Suprapubic skin (tissue), 4 donors: ENCODE measurements at regions not wholly inside any gene's neighbourhood (a gene's known extent, or its start where the extent isn't known, plus 50 kb on each side); places are given as distances from the start of the nearest gene placed in this dataset.
"Not testable (repeated sequence)": the region's sequence is repeated elsewhere in the genome, so short reads cannot be mapped to it uniquely, and the experiment has no call there.

Source experiments
- DNase-seq, 2 donors: peaks; one replicate each; pipeline ENCODE4 v3.0.0-alpha.2; 2019; ENCODE audit warnings: low spot score in 2 of 2
- H3K27ac ChIP-seq: fragments of 200-600 bp; sonication (generic); one replicate; pipeline ENCODE4 v1.5.1; 2019
- H3K27me3 ChIP-seq: fragments of 200-600 bp; sonication (generic); one replicate; pipeline ENCODE4 v1.5.1; 2019
- H3K36me3 ChIP-seq: fragments of 200-600 bp; sonication (generic); one replicate; pipeline ENCODE4 v1.5.1; 2019
- H3K4me1 ChIP-seq: fragments of 200-600 bp; sonication (generic); one replicate; pipeline ENCODE4 v1.5.1; 2019
- H3K4me3 ChIP-seq: fragments of 200-600 bp; sonication (generic); one replicate; pipeline ENCODE4 v1.5.1; 2019; ENCODE audit warnings: mild to moderate bottlenecking
- H3K9me3 ChIP-seq: fragments of 200-600 bp; sonication (generic); one replicate; pipeline ENCODE4 v1.5.1; 2019
- EP300 ChIP-seq: sonication (generic); formaldehyde crosslinking; IDR thresholded peaks from one replicate; pipeline ENCODE4 v1.6.1; 2017; ENCODE audit warnings: antibody characterized with exemption
- POLR2A ChIP-seq, 2 donors: fragments of 450-650 bp; IDR thresholded peaks; one replicate each; pipeline ENCODE4 v1.6.1; 2017; ENCODE audit warnings: antibody characterized with exemption in 2 of 2, mild to moderate bottlenecking in 2 of 2, moderate library complexity in 2 of 2
- POLR2AphosphoS5 ChIP-seq, 3 donors: sonication (generic); formaldehyde crosslinking; IDR thresholded peaks; one replicate each; pipeline ENCODE4 v1.6.1; 2017; ENCODE audit warnings: antibody characterized with exemption in 3 of 3
- WGBS: methylation state at CpG from one replicate; pipeline ENCODE4 v1.1.5; 2018; 5-methylcytosine and 5-hydroxymethylcytosine counted together
- TF ChIP-seq, protein P1 (sequence below), 2 donors: fragments of 200-600 bp in 1 of 2; fragments of 450-650 bp in 1 of 2; sonication (generic) in 1 of 2; IDR thresholded peaks; one replicate each; pipeline ENCODE4 v1.5.1; 2016 to 2019; ENCODE audit warnings: antibody characterized with exemption in 2 of 2, mild to moderate bottlenecking in 1 of 2, moderate library complexity in 1 of 2

- Histone ChIP-seq H3K9me3 (no peaks in the 10 kb centered on the region), H3K4me3 (no peak overlapping the region), H3K27ac (no peak overlapping the region), H3K27me3 (no peaks in the 10 kb centered on the region), H3K4me1 (peaks cover 11% of the 10 kb centered on the region), H3K36me3 (no peaks in the 10 kb centered on the region)
- TF ChIP-seq POLR2AphosphoS5 (IDR thresholded peaks at IDR 0.05) = no peak
- TF ChIP-seq, protein P1, sequence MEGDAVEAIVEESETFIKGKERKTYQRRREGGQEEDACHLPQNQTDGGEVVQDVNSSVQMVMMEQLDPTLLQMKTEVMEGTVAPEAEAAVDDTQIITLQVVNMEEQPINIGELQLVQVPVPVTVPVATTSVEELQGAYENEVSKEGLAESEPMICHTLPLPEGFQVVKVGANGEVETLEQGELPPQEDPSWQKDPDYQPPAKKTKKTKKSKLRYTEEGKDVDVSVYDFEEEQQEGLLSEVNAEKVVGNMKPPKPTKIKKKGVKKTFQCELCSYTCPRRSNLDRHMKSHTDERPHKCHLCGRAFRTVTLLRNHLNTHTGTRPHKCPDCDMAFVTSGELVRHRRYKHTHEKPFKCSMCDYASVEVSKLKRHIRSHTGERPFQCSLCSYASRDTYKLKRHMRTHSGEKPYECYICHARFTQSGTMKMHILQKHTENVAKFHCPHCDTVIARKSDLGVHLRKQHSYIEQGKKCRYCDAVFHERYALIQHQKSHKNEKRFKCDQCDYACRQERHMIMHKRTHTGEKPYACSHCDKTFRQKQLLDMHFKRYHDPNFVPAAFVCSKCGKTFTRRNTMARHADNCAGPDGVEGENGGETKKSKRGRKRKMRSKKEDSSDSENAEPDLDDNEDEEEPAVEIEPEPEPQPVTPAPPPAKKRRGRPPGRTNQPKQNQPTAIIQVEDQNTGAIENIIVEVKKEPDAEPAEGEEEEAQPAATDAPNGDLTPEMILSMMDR (IDR thresholded peaks at IDR 0.05) = no peak
- no peak for DNase-seq
These were observed 218.8 kb downstream of the KITLG start for GRCh38 chr12:88361493-88361892.

GRCh38 chr12:88362439-88362838 is 217.8 kb downstream of the KITLG start:
- TF ChIP-seq, protein P1 (IDR thresholded peaks at IDR 0.05) = no peak
- TF ChIP-seq POLR2AphosphoS5 (IDR thresholded peaks at IDR 0.05) (no peak), POLR2A (IDR thresholded peaks at IDR 0.05) (no peak), EP300 (no peak)
- no peaks in the 10 kb centered on the region for H3K27me3 ChIP-seq
- no peak overlapping the region for H3K4me3 ChIP-seq
- no peak overlapping the region for H3K27ac ChIP-seq
- H3K36me3 ChIP-seq = no peaks in the 10 kb centered on the region
- peaks cover 11% of the 10 kb centered on the region for H3K4me1 ChIP-seq
- H3K9me3 ChIP-seq = no peaks in the 10 kb centered on the region
- DNase-seq = no peak
- 31% methylated on average over 2 of the region's 2 CpGs for WGBS

DNA sequence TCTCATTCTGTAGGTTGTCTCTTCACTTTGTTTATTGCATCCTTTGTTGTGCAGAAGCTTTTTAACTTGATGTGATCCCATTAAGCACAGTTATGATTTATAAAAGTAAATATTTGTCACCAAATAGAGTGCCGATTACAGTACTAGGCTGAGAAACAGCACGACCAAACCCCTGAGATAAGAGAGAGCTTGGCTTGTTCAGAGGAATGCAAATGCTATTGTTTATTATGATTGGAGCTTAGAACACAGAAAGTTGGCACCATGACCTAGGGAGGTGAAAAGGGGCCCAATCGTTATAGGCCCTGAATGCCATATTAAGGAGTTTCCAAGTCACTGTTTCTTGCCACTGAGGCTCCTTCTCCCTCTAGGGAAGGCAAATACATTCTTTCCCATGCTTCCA is 214.9 kb downstream of the KITLG start:
- no peaks in the 10 kb centered on the region for H3K9me3 ChIP-seq

DNA sequence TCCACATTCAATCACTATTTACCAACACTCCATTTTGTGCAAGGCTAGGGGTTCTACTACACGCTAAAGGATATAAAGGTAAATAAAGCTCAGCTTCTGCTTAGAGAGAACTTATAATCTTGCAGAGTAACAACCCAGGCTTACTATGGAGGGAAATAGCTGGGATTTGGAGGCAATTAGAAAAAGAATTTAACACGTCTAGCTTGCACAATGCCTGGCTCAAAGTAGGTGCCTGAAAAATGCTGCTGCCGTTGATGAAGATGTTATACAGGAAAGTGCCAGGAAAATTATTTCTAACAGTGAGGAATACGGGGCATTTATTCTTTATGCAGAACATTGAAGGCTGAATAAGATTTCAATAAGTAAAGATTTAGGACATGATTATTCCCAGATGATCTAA is 214.2 kb downstream of the KITLG start:
- TF ChIP-seq POLR2AphosphoS5 (IDR thresholded peaks at IDR 0.05) (no peak), POLR2A (IDR thresholded peaks at IDR 0.05) (no peak), EP300 (no peak)
- TF ChIP-seq, protein P1 (IDR thresholded peaks at IDR 0.05) = no peak
- 68% methylated on average over 4 of the region's 4 CpGs for WGBS
- no peaks in the 10 kb centered on the region for H3K9me3 ChIP-seq
- H3K27me3 ChIP-seq = no peaks in the 10 kb centered on the region
- no peak overlapping the region for H3K4me3 ChIP-seq
- H3K36me3 ChIP-seq = no peaks in the 10 kb centered on the region
- H3K4me1 ChIP-seq = peaks cover 11% of the 10 kb centered on the region
- DNase-seq = no peak
- H3K27ac ChIP-seq = no peak overlapping the region

More for the DNA sequence above, 214.9 kb downstream of the KITLG start:
- H3K4me1 ChIP-seq = peaks cover 11% of the 10 kb centered on the region
- no peaks in the 10 kb centered on the region for H3K27me3 ChIP-seq
- no peak for DNase-seq
- no peak overlapping the region for H3K27ac ChIP-seq
- H3K4me3 ChIP-seq = no peak overlapping the region
- no peaks in the 10 kb centered on the region for H3K36me3 ChIP-seq
- 69% methylated on average over 3 of the region's 3 CpGs for WGBS
- TF ChIP-seq EP300 = no peak
- no peak for TF ChIP-seq POLR2A (IDR thresholded peaks at IDR 0.05)
- no peak for TF ChIP-seq POLR2AphosphoS5 (IDR thresholded peaks at IDR 0.05)
- TF ChIP-seq, protein P1 (IDR thresholded peaks at IDR 0.05) = no peak

GRCh38 chr12:88367231-88367630 is 213.0 kb downstream of the KITLG start:
- TF ChIP-seq EP300 (no peak), POLR2AphosphoS5 (IDR thresholded peaks at IDR 0.05) (no peak), POLR2A (IDR thresholded peaks at IDR 0.05) (no peak)
- TF ChIP-seq, protein P1 (IDR thresholded peaks at IDR 0.05) = no peak
- no peak for DNase-seq
- H3K27me3 ChIP-seq = no peaks in the 10 kb centered on the region
- H3K27ac ChIP-seq = no peak overlapping the region
- H3K9me3 ChIP-seq = no peaks in the 10 kb centered on the region
- no peak overlapping the region for H3K4me3 ChIP-seq
- peaks cover 8% of the 10 kb centered on the region for H3K4me1 ChIP-seq
- H3K36me3 ChIP-seq = no peaks in the 10 kb centered on the region

- DNase-seq, H3K27ac ChIP-seq: not testable (repeated sequence)
These were observed 212.2 kb downstream of the KITLG start for GRCh38 chr12:88368077-88368476.

More at GRCh38 chr12:88368077-88368476, 212.2 kb downstream of the KITLG start:
- not testable (repeated sequence) for H3K36me3 ChIP-seq, H3K4me3 ChIP-seq, H3K4me1 ChIP-seq, H3K27me3 ChIP-seq, H3K9me3 ChIP-seq
- 90% methylated on average over 5 of the region's 5 CpGs for whole genome bisulfite sequencing
